ENCODE measurements at regions not wholly inside any gene's neighbourhood (a gene's known extent, or its start where the extent isn't known, plus 50 kb on each side); places are given as distances from the start of the nearest gene placed in this dataset.

DNA sequence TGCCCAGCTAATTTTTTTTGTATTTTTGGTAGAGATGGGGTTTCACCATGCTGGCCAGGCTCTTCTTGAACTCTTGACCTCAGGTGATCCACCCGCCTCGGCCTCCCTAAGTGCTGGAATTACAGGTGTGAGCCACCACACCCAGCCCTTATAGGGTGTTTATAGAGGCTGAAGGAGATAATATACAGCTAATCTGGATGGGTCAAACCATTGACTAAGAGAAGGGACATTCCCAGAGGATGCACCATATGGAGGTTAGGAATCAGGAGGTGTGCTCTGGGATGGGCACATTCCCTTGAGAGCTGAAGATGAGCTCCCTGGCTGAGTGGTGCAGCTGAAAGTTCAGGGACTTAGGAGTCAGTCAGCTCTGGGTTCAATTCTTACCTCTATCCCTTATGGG, 68.3 kb upstream of the SHISA3 start:
- DNase-seq (ENCODE audit: extremely low read depth, low read depth): no peak

DNA sequence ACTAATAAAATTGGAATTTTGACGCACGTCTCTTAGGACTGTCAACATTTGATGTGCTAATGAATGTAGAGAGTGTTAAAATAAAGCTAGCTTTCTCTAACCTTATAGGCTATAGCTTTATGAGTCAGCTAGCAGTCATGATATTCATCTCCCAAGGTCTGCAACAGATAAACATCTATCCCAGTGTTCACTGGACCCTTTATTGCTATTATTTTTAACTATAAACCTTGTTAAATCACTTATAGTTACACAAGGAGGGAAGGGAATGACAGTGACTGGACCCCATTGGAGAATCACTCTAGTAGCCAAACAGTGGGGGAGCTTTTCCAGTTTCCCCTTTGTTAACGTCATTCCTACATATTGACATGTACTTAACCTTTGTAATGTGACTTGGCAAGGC, 67.9 kb upstream of the SHISA3 start:
- no peak for DNase-seq (ENCODE audit: extremely low read depth, low read depth)

DNA sequence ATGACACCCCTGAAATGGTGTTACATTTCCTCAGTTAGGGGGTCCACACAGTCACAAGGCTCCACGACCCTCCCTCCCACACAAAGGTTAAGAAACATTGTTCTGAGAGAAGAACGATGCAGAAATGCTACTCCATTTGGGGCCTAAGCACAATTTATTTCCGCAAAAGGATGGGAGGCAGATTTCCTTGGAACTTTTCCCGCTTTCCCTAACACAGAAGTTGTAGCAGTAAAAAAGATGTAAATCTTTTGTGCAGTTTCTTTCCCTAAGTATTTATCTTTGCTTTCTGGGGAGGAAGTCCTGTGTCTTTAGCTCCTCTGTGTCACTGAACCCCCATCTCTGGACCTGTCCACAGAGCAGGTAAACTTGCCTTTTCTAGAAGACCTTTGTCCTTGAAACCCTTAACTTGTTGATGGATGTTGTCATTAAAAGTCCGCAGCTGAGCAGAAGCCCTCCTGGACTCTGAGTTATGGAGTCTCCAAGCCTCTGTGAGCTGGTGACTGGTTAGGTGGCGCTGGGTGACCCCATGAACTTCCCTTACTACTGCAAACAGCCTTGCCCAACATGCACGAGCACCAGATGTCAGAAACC, 67.2 kb upstream of the SHISA3 start:
- DNase-seq (ENCODE audit: extremely low read depth, low read depth): no peak

DNA sequence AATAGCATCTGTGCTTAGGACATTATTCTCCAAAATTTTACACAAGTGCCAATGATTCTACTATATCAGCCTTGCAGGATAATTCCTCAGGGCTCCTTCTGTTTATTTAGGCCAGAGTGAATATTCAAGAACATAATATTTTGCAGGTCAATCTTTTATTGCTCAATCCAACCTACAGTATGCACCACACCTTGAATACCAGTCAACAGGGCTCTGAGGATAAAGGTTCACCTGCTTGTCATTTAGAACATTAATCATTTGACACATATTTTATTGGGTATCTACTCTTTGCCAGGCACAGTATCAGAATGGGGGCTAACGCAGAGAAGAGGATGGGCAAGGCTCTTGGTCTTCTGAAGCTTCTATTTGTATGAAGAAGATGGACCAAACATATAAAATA, 66.2 kb upstream of the SHISA3 start:
- no peak for DNase-seq (ENCODE audit: extremely low read depth, low read depth)

DNA sequence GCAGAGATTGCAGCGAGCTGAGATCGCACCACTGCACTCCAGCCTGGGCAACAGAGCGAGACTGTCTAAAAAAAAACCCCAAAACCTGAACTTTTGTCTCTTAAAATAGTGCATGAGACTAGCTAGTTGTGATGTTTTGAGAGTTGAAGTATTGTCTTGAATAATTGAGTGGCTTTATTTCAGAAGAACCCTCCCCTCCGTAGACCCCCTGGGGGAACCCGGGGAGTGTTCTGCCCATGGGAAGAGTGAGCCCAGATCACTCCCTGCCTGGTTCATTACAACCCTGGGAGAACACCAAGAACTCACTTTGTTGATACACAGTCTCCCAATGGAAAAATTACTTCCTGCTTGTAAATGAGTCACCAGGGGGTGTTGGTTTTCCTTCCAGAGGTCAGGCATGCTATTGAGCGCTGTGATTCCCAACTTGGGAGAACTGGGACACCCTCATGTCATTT, 65.3 kb upstream of the SHISA3 start:
- DNase-seq (ENCODE audit: extremely low read depth, low read depth): no peak

DNA sequence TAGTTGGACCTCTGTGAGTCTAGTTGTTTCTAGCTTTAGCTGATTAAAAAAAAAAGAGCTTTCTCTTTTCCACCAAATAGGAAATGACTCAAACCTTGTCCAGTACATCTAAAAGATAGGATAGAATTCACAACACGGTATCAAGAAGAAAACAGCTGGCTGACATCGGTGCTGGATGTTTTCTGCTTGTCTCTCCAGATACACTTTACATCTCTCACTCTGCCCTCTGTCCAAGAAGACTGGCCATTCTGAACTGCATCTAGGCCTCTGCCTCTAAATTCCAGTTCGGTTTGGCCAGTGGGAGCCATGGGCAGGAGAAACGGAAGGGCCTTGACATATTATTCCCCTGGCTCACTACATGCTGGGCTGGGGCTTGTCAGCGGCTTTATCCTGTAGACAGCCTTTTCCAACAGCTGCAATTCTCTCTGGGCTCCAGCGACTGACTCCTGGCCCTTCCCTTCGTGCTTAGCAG, 57.3 kb upstream of the SHISA3 start:
- DNase-seq (ENCODE audit: extremely low read depth, low read depth): no peak

DNA sequence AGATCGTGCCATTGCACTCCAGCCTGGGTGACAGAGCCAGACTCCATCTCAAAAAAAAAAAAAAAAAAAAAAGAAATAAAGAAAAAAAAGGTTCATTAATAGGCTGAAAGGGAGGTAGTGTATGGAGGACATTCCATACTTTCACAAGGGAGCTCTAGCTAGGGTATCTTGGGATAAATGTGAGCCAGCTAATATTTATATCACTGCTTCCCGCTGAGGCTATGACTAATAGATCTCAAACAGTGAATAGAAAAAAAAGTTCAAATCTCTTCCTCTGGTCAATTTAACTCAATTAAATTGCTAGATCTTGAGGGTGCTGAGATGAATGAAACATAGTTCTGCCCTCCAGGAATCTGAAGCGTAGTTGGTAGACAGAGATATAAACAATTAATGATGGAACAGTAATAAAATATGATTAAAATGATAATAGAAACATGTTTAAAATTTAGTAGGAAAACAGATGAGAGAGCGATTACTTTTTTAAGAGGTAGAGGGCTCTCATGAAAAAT, 55.7 kb upstream of the SHISA3 start:
- DNase-seq (ENCODE audit: extremely low read depth, low read depth): no peak

DNA sequence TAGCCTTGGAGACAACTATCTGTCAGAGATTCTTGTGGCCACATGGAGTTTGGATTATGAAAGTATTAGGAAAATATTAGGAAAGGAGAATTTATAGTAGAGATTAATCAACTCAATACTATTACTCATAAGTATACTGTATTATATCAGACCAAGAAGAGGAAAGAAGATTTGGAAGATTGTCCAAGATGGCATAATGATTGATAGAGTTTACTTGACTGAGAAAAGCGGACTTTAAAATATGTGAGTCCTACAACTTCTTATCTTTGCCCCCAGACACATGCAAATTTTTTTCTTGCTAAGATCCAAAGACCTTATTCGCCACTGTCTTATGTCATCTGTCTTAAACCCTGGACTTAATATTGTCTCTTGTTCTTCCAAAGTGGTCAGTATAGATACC, 54.8 kb upstream of the SHISA3 start:
- DNase-seq (ENCODE audit: extremely low read depth, low read depth): no peak

DNA sequence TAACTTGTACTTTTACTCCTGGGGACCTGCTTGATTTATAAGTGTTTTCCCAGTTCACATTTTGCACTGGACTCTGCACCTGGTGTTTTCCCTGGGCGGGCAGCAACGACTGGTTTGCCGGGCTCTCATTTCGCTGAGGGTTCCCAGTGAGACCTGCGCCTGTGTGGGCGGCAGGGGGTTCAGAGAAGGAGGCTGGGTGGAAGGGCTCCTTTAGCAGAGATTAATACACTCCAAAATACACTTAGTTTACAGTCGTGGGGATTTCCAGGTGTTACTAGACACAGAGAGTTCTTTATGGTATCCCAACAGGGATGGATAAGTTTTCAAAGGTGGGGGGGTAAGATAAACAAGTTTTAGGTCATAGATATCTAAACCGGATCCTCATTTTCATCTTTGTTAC, 53.0 kb upstream of the SHISA3 start:
- DNase-seq (ENCODE audit: extremely low read depth, low read depth): no peak

DNA sequence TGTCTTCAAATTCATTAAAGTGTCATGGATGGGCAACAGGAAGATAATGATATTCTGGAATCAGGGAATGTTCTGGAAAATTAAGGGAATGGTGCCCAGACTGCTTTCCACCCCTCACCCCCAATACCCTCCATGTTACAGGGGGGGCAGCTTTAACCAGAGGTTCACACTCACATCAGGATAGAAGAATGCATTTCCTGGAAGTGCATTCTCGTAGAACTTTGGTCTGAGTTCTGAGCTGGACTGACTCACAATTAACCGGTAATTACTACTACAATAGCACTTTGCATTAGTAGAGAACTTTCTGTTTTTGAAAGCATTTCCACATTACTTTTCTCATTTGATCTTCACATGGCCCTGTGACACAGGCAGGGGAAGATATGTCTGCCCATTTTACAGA, 52.5 kb upstream of the SHISA3 start:
- no peak for DNase-seq (ENCODE audit: extremely low read depth, low read depth)

DNA sequence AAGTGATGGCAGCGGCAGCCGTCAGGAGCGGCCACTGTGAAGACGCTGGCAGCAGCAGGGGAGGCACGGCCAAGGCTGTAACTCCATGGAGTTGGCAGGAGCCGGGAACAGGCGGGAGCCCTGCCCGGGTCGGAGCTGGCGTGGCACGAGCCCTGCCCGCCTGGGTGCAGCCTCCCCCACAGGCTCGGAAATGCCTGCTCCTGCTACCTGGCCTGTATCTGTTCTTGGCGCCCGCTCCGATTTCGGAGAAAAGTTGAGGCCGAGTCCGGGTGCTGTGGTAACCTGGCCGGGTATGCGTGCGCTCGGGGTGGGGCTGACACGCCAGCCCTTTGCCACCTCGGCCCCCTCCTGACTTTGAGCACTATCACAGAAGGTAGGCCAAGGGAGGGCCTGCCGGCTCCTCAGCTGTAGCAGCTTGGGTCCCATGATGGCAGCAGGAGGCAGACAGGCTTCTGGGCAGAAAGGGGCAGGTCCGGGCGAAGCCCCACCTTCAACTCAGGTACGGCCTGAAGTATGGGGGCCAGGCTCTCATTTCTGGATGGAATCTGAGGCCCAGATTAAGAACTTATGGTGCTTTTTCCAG, 51.2 kb upstream of the SHISA3 start:
- no peak for DNase-seq (ENCODE audit: extremely low read depth, low read depth)

DNA sequence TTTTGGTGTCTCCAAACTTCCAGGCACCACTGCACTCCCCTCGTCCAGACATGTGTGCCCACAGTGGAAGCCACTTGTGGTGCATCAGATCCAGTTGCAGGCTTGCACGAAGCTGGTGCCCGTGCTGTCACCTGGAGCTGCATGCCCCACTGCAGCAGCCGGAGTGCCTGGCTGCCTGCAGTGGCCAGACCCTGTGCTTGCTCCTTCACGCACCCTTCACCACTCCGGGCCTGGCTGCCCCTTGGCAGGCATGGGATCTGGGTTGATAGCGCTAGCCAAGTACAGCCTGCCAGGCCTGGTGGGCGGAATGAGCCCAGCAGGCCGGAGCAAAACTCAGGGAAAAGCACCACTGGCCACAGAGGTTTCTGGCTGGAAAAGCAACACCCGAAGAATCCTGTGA, 50.2 kb upstream of the SHISA3 start:
- DNase-seq (ENCODE audit: extremely low read depth, low read depth): no peak

Data from NCI-H460 (cell line).